ENCODE measurements at regions not wholly inside any gene's neighbourhood (a gene's known extent, or its start where the extent isn't known, plus 50 kb on each side); places are given as distances from the start of the nearest gene placed in this dataset.

DNA sequence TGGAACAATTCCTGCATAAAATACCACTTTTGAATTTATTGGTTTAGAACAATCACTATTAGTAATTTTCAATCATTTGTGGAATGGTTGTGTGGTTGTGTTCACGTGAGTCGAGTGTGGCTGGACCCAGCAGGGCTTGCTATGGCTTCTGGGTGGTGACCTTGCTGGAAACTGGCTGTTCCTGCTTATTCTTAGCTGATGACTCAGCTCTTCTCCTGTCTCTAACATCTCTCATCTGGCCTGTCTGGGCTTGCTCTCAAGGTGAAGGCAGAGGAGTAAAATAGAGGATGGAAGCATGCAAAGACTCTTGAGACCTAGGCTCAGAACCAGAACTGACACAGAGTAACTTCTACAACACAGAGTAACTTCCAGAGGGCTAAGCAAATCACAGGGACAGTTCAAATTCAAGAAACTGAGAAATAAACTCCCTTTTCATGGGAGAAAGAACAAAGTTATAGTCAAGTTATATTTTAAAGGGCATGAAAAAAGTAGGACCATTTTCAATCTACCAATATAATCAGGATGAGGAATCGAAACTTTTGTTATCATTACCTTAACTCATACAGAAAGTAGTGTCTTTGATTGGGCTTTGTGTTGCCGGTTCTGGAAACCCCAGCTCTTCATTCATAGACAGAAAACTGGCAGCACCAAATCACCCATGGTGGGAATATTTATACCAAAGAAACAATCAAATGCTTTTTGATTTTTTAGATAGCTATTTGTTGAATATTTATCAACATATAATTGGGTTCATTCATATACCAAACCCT, 665.1 kb downstream of the CDH18 start:
- TF ChIP-seq, protein P1, sequence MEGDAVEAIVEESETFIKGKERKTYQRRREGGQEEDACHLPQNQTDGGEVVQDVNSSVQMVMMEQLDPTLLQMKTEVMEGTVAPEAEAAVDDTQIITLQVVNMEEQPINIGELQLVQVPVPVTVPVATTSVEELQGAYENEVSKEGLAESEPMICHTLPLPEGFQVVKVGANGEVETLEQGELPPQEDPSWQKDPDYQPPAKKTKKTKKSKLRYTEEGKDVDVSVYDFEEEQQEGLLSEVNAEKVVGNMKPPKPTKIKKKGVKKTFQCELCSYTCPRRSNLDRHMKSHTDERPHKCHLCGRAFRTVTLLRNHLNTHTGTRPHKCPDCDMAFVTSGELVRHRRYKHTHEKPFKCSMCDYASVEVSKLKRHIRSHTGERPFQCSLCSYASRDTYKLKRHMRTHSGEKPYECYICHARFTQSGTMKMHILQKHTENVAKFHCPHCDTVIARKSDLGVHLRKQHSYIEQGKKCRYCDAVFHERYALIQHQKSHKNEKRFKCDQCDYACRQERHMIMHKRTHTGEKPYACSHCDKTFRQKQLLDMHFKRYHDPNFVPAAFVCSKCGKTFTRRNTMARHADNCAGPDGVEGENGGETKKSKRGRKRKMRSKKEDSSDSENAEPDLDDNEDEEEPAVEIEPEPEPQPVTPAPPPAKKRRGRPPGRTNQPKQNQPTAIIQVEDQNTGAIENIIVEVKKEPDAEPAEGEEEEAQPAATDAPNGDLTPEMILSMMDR (IDR thresholded peaks at IDR 0.05) = no peak
- DNase-seq (ENCODE audit: low spot score) = no peak

DNA sequence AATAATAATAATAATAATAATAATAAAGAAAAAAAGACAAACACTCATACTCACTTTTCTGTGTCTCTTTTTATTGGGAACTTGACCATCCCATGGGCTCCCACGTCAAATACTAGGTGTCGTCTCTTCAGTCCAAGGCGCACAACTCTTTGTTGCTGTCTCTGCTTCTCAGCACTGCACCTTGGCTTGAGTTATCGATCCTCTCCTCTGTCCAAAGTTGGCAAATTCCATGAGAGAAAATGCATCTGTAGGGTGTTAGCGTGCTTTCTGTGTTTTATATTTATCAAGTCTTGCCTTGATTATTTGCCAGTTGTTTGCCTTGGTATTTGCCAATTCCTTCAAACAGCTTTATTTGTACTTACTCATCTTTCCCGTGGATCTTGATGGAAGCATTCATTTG, 653.7 kb downstream of the CDH18 start:
- TF ChIP-seq, protein P1 (IDR thresholded peaks at IDR 0.05) = no peak
- DNase-seq (ENCODE audit: low spot score) (no peak), ATAC-seq (ENCODE audit: low FRiP score) (no peak)

More for the DNA sequence above, 665.1 kb downstream of the CDH18 start:
- no peak for ATAC-seq (ENCODE audit: low FRiP score)

DNA sequence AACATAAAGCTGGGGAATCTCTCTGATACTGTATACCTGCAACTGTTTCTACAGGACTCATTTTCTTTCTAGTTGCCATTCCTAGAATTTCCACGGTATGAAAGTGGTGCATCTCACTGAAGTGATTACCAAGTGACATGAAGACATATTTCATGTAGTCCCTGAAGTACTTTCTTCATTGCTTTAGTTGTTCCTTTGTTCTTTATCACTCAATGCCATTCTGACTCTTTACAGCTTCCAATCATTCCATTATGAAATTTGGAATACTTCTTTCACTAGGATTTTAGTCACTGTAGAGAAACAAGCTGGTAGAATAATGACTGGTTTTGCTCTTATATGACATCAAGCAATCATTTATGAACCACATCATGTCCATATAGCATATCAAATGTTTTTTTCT, 645.1 kb downstream of the CDH18 start:
- no peak for ATAC-seq (ENCODE audit: low FRiP score)
- TF ChIP-seq, protein P1 (IDR thresholded peaks at IDR 0.05) = no peak
- no peak for DNase-seq (ENCODE audit: low spot score)

DNA sequence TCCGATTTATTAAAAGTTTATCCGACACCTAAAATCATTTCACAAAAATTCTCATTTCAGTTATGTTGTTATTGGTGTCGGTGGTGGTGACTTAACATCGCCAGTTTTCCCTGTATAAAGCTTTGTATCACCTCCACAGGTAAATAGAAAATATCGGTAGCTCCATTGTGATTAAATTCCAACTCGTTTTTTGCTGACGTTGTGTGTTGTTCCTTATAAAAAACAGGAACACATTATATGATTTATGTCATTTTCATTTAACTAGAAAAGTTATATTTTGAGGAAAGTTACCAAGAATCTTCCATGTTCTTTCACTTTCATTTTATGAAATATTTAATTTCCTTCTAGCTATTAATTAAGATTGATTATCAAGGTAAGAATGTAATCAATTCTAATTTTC, 635.9 kb downstream of the CDH18 start:
- TF ChIP-seq, protein P1 (IDR thresholded peaks at IDR 0.05) = no peak
- no peak for DNase-seq (ENCODE audit: low spot score)
- ATAC-seq (ENCODE audit: low FRiP score) = no peak

DNA sequence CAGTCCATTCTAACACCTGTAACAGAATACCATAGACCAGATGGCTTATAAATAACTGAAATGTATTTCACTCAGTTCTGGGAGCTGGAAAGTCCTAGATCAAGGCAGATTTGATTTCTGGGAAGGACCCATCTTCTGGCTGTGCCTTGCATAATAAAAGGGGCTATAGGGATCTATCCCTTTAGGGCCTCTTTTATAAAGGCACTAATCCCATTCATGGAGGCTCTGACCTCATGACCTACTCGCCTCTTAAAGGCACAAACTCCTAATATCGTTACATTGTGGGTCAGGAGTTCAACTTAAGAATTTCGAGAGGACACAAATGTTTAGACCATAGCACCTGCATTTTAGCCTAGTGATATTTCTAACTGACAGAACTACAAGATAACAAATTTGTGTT, 619.0 kb downstream of the CDH18 start:
- TF ChIP-seq, protein P1 (IDR thresholded peaks at IDR 0.05) = no peak
- ATAC-seq (ENCODE audit: low FRiP score) (no peak), DNase-seq (ENCODE audit: low spot score) (no peak)

DNA sequence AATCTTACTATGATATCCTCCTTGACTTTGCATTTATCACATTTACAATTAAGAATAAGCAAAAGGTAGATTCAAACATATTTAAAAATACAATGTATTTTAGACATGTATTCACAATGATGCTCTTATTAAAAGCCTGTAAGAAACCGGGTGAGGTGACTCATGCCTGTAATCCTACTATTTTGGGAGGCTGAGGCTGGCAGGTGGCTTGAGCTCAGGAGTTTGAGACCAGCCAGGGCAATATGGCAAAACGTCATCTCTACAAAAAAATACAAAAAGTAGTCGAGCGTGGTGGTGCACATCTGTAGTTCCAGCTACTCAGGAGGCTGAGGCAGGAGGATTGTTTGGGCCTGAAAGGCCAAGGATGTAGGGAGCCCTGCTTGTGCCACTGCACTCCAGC, 618.4 kb downstream of the CDH18 start:
- no peak for DNase-seq (ENCODE audit: low spot score)
- TF ChIP-seq, protein P1 (IDR thresholded peaks at IDR 0.05) = no peak
- ATAC-seq (ENCODE audit: low FRiP score) = no peak

All from omental fat pad (tissue), 3 donors.